SK-N-SH treated with all-trans-retinoic acid at 6 μM for 48 hours (cell line): ENCODE measurements at regions not wholly inside any gene's neighbourhood (a gene's known extent, or its start where the extent isn't known, plus 50 kb on each side); places are given as distances from the start of the nearest gene placed in this dataset.

Experiments
- ATAC-seq: fragments of 200-7000 bp; cut with Tn5 transposase; 3 replicates; pipeline ENCODE4 v1.9.1; 2020; ENCODE audit warnings: mild to moderate bottlenecking, moderate library complexity
- ARNTL ChIP-seq: fragments of 450-650 bp; formaldehyde crosslinking; IDR thresholded peaks from 2 replicates; pipeline ENCODE4 v1.5.0; 2020; ENCODE audit warnings: low read depth, mild to moderate bottlenecking, moderate library complexity, borderline replicate concordance
- BACH2 ChIP-seq: fragments of 250-450 bp; sonication (Bioruptor Pico); IDR thresholded peaks from 2 replicates; pipeline ENCODE4 v1.9.0; 2021; ENCODE audit warnings: mild to moderate bottlenecking, borderline replicate concordance
- CSDC2 ChIP-seq: fragments of 250-450 bp; sonication (Bioruptor Pico); IDR thresholded peaks from 2 replicates; pipeline ENCODE4 v1.5.0; 2020; ENCODE audit warnings: mild to moderate bottlenecking, moderate library complexity
- ISL1 ChIP-seq: fragments of 250-450 bp; sonication (Bioruptor Pico); IDR thresholded peaks from 2 replicates; pipeline ENCODE4 v2.1.2; 2022; ENCODE audit warnings: mild to moderate bottlenecking, moderate library complexity
- OSR1 ChIP-seq: fragments of 250-450 bp; sonication (Bioruptor Pico); IDR thresholded peaks from 2 replicates; pipeline ENCODE4 v1.8.0; 2022; ENCODE audit warnings: moderate library complexity, mild to moderate bottlenecking, inconsistent platforms
- PPARA ChIP-seq: fragments of 250-450 bp; sonication (Bioruptor Pico); IDR thresholded peaks from 2 replicates; pipeline ENCODE4 v1.5.0; 2020; ENCODE audit warnings: mild to moderate bottlenecking, borderline replicate concordance
- RARB ChIP-seq: fragments of 250-450 bp; sonication (Bioruptor Pico); IDR thresholded peaks from 2 replicates; pipeline ENCODE4 v1.8.0; 2021; ENCODE audit warnings: mild to moderate bottlenecking, moderate library complexity
- SNAI2 ChIP-seq: fragments of 250-450 bp; sonication (Bioruptor Pico); IDR thresholded peaks from 2 replicates; pipeline ENCODE4 v1.5.0; 2020; ENCODE audit warnings: mild to moderate bottlenecking, moderate library complexity
- TOX ChIP-seq: fragments of 250-450 bp; sonication (Bioruptor Pico); IDR thresholded peaks from 2 replicates; pipeline ENCODE4 v1.8.0; 2021; ENCODE audit warnings: mild to moderate bottlenecking, moderate library complexity, borderline replicate concordance
- ZC3H10 ChIP-seq: fragments of 250-450 bp; sonication (Bioruptor Pico); IDR thresholded peaks from 2 replicates; pipeline ENCODE4 v1.5.1; 2021; ENCODE audit warnings: mild to moderate bottlenecking, moderate library complexity
- ZFP3 ChIP-seq: fragments of 250-450 bp; sonication (Bioruptor Pico); IDR thresholded peaks from 2 replicates; pipeline ENCODE4 v1.5.0; 2020; ENCODE audit warnings: mild to moderate bottlenecking, moderate library complexity
- ZFP30 ChIP-seq: fragments of 450-650 bp; formaldehyde crosslinking; IDR thresholded peaks from 2 replicates; pipeline ENCODE4 v1.5.0; 2022; ENCODE audit warnings: mild to moderate bottlenecking, moderate library complexity
- ZNF565 ChIP-seq: fragments of 450-650 bp; formaldehyde crosslinking; conservative IDR thresholded peaks from 2 replicates; pipeline ENCODE4 v1.5.0; 2020; ENCODE audit warnings: low read depth, mild to moderate bottlenecking, moderate library complexity
- ZNF70 ChIP-seq: fragments of 450-650 bp; formaldehyde crosslinking; IDR thresholded peaks from 2 replicates; pipeline ENCODE4 v1.5.0; 2020; ENCODE audit warnings: mild to moderate bottlenecking, moderate library complexity
- ZNF8 ChIP-seq: fragments of 450-650 bp; formaldehyde crosslinking; IDR thresholded peaks from 2 replicates; pipeline ENCODE4 v1.5.0; 2020; ENCODE audit warnings: mild to moderate bottlenecking, moderate library complexity
- TF ChIP-seq, protein P1 (sequence below): fragments of 250-450 bp; sonication (Bioruptor Pico); IDR thresholded peaks from 2 replicates; pipeline ENCODE4 v1.8.0; 2020; ENCODE audit warnings: mild to moderate bottlenecking, moderate library complexity, borderline replicate concordance
- TF ChIP-seq, protein P2 (sequence below): fragments of 250-450 bp; sonication (Bioruptor Pico); IDR thresholded peaks from 2 replicates; pipeline ENCODE4 v1.5.1; 2021; ENCODE audit warnings: mild to moderate bottlenecking, moderate library complexity
- TF ChIP-seq, protein P3 (sequence below): fragments of 250-450 bp; sonication (Bioruptor Pico); IDR thresholded peaks from 2 replicates; pipeline ENCODE4 v1.5.1; 2020; ENCODE audit warnings: low read depth, mild to moderate bottlenecking, moderate library complexity

DNA sequence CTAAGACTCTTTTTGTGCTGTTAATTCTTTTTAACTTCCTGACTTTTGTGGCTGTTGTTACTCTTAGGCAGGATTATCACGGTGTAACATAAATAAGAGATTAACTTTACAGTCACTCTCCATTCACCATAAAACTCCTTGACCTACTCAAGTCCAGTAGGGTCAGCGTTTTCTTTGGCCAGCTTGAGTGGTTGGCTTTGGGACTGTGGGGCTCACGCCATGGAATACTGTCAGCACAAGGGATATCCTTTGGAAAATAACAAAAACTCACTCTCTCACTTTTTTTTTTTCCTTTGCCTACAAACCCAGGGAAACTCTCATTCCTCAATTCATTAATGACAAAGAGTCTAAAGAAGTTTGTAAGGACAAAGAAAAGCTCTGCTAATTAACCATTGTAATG lies 89.4 kb upstream of the TLL1 start:
- ATAC-seq = no peak
- TF ChIP-seq ZNF8 = no peak
- no peak for TF ChIP-seq RARB (CRISPR knock-in tag)
- TF ChIP-seq, protein P1, sequence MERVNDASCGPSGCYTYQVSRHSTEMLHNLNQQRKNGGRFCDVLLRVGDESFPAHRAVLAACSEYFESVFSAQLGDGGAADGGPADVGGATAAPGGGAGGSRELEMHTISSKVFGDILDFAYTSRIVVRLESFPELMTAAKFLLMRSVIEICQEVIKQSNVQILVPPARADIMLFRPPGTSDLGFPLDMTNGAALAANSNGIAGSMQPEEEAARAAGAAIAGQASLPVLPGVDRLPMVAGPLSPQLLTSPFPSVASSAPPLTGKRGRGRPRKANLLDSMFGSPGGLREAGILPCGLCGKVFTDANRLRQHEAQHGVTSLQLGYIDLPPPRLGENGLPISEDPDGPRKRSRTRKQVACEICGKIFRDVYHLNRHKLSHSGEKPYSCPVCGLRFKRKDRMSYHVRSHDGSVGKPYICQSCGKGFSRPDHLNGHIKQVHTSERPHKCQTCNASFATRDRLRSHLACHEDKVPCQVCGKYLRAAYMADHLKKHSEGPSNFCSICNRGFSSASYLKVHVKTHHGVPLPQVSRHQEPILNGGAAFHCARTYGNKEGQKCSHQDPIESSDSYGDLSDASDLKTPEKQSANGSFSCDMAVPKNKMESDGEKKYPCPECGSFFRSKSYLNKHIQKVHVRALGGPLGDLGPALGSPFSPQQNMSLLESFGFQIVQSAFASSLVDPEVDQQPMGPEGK (CRISPR knock-in tag) = no peak

DNA sequence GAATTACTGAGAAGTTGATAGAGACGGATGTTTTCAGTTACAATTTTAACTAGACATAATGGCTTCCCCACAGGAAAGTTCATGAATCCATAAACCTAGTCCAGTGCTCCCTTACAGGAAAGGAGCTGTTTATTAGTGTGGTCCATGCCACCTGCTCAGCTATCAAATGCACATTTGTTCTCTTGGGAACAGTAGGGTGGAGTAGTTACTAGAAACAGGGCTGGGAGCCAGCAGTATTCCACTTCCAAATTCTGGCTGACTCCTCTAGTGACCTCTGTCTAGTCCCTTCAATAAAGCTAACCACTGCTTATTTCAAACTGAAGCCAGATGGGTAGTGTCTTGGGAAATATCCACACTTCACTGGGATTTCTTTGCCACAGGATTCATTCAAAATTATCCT lies 88.4 kb upstream of the TLL1 start:
- TF ChIP-seq ZNF565 (CRISPR knock-in tag) (no peak), ZC3H10 (no peak), ZNF70 (CRISPR knock-in tag) (no peak), TOX (CRISPR knock-in tag) (no peak)
- TF ChIP-seq, protein P2, sequence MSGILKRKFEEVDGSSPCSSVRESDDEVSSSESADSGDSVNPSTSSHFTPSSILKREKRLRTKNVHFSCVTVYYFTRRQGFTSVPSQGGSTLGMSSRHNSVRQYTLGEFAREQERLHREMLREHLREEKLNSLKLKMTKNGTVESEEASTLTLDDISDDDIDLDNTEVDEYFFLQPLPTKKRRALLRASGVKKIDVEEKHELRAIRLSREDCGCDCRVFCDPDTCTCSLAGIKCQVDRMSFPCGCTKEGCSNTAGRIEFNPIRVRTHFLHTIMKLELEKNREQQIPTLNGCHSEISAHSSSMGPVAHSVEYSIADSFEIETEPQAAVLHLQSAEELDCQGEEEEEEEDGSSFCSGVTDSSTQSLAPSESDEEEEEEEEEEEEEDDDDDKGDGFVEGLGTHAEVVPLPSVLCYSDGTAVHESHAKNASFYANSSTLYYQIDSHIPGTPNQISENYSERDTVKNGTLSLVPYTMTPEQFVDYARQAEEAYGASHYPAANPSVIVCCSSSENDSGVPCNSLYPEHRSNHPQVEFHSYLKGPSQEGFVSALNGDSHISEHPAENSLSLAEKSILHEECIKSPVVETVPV (CRISPR knock-in tag) = no peak
- no peak for ATAC-seq

DNA sequence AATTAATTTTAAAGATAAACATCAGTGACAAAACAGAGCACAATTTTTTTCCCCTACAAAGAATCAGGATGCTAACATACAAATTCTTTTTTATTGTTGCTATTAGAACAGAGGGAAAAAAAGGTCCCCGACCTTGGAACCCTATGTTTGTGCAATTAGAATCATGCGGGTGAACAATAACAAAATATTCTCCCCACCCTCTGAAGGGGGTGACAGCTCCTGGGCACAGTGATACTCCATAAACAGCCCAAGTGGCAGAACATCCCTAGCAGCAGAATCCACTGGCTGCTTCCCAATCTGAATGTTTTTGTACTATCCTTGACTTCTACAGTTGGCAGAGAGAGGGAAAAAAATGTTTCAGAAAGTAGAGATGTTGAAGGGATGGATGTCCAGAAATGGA lies 87.7 kb upstream of the TLL1 start:
- no peak for TF ChIP-seq ZNF8
- TF ChIP-seq CSDC2 = no peak
- TF ChIP-seq ZNF70 (CRISPR knock-in tag) = no peak
- ATAC-seq = no peak

DNA sequence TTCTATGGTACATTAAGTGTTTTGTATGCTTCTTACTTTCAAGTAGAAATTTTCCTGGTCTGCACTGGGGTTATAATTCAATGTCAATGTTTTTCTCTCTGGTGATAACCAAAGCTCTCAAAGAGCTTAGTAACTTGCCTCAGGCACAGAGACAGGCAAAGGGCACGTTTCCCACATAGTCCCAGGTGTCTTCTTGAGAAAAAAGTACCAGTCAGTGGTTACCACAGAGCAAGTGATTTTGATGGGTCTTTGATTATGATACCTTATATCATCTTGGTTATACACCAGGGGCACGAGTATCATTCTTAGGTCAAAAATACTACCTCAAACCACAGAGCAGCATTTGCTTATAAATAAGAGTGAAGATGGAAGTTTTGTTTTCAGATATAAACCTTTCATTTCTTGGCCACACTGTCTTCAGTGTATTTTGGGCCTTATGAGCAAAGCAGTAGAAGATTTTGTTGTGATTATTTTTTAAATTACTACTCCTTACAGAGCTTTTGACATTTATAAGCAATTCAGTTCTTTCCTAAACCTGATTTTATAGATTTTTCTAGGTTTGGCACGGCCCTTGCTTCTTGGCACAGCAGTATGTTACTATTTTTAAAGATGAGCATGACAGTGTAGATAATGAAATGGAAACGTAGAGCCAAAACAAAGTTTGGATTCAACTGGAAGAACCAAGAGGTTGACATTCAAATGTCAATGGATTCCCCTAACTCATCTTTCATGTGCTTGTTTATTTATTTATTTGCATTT lies 85.3 kb upstream of the TLL1 start:
- ATAC-seq = no peak
- TF ChIP-seq TOX (CRISPR knock-in tag) (no peak), ZFP3 (CRISPR knock-in tag) (no peak), ARNTL (CRISPR knock-in tag) (no peak), ZC3H10 (no peak), ZFP30 (CRISPR knock-in tag) (no peak), ZNF8 (no peak), BACH2 (no peak), CSDC2 (no peak), ISL1 (CRISPR knock-in tag) (no peak), PPARA (CRISPR knock-in tag) (no peak)
- TF ChIP-seq, protein P1 (CRISPR knock-in tag) = no peak
- TF ChIP-seq, protein P2 (CRISPR knock-in tag) = no peak

DNA sequence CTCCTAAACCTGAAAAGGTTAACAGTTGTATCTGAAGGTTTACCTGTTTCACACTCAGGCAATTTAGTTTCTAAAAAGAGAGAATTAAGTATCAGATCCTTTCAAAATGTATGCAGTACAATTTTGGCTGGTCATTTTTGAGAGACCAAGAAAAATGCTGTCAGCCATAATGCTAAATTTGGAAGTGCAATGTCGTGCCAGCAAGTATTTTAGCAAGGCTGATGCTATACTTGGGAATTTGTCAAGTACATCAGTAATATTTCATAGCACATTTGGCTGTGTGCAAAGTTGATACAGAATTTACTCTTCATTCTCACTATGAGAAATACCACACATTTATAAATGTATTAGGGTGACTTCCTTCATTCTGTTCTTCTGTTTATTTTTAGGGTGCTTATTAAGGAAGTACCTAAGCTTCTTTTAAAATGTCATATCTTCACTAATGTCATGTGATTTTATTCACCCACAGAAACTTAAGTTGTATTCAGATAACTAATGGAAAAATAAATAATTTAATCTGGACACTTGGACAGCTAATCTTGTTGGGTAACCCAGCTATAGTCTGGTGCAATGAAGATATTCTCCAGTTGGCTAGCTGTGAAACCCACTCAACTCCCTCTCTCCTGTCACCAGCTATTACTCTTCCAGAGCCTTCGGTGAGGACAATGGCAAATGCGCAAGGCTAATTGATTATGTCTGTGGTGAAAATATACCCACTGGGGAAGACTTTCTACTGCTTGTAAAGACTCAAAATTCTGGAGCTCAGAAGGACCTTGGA lies 84.2 kb upstream of the TLL1 start:
- ATAC-seq = no peak
- TF ChIP-seq RARB (CRISPR knock-in tag) (no peak), SNAI2 (CRISPR knock-in tag) (no peak), OSR1 (no peak), ISL1 (CRISPR knock-in tag) (no peak)
- TF ChIP-seq, protein P3, sequence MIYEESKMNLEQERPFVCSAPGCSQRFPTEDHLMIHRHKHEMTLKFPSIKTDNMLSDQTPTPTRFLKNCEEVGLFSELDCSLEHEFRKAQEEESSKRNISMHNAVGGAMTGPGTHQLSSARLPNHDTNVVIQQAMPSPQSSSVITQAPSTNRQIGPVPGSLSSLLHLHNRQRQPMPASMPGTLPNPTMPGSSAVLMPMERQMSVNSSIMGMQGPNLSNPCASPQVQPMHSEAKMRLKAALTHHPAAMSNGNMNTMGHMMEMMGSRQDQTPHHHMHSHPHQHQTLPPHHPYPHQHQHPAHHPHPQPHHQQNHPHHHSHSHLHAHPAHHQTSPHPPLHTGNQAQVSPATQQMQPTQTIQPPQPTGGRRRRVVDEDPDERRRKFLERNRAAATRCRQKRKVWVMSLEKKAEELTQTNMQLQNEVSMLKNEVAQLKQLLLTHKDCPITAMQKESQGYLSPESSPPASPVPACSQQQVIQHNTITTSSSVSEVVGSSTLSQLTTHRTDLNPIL (CRISPR knock-in tag) = no peak
